ENCODE measurements at regions not wholly inside any gene's neighbourhood (a gene's known extent, or its start where the extent isn't known, plus 50 kb on each side); places are given as distances from the start of the nearest gene placed in this dataset.

- no peak overlapping the region for H4K8ac ChIP-seq (replicated peaks; ENCODE audit: insufficient read length, low read depth, low read length)
- no peak overlapping the region for H3K14ac ChIP-seq (ENCODE audit: insufficient read depth, low read length)
- H4K20me1 ChIP-seq (ENCODE audit: control insufficient read depth, insufficient read depth, insufficient read length): no peaks in the 10 kb centered on the region
- H4K5ac ChIP-seq (ENCODE audit: insufficient read length, low read depth, low read length): no peak overlapping the region
- no peak overlapping the region for H3K56ac ChIP-seq (ENCODE audit: insufficient read length, low read depth, low read length)
- H2BK120ac ChIP-seq (ENCODE audit: low read depth, low read length, poor library complexity, severe bottlenecking): no peak overlapping the region
- H2BK15ac ChIP-seq (ENCODE audit: low read depth, low read length): no peak overlapping the region
- H3K4ac ChIP-seq (ENCODE audit: low read depth, low read length): no peak overlapping the region
- no peak overlapping the region for H4K91ac ChIP-seq (ENCODE audit: insufficient read length, low read depth, low read length)
- no peak overlapping the region for H2AFZ ChIP-seq (ENCODE audit: low read length)
- no peaks in the 10 kb centered on the region for H3K4me1 ChIP-seq (ENCODE audit: insufficient read depth, low read length)
- WGBS (ENCODE audit: extremely low coverage, insufficient read length, low lambda C conversion rate): no CpG with 5 or more reads among the region's 12 CpGs
- no peak for DNase-seq
- no peak overlapping the region for H2BK20ac ChIP-seq (ENCODE audit: low read depth, low read length, poor library complexity, severe bottlenecking)
- H3K27me3 ChIP-seq (ENCODE audit: insufficient read depth, low read length): no peaks in the 10 kb centered on the region
- H3K79me1 ChIP-seq (ENCODE audit: insufficient read depth, low read depth, low read length, poor library complexity, severe bottlenecking): no peaks in the 10 kb centered on the region
- no peak overlapping the region for H2BK12ac ChIP-seq (ENCODE audit: insufficient read length, low read depth, low read length)
- H3K27ac ChIP-seq (ENCODE audit: insufficient read length, low read depth, low read length): no peak overlapping the region
- no peak overlapping the region for H3K18ac ChIP-seq (ENCODE audit: insufficient read length, low read depth, low read length)
- H3K9me3 Mint-ChIP-seq: no peaks in the 10 kb centered on the region; a peak in 2 of 5 replicates
- H2BK5ac ChIP-seq (ENCODE audit: insufficient read length, low read length): no peak overlapping the region
- no peak overlapping the region for H2AK5ac ChIP-seq (ENCODE audit: insufficient read length, low read length)
- TF ChIP-seq CTCF (conservative IDR thresholded peaks at IDR 0.05): no peak
- H3K27ac Mint-ChIP-seq: no peak overlapping the region
- no peak overlapping the region for H3K4me2 ChIP-seq (ENCODE audit: insufficient read depth, insufficient read length, low read length)
- no peaks in the 10 kb centered on the region for H3K23me2 ChIP-seq (ENCODE audit: insufficient read length, low read depth, low read length, poor library complexity, severe bottlenecking)
- no peaks in the 10 kb centered on the region for H3K79me2 ChIP-seq (ENCODE audit: insufficient read depth, low read length)
- no peaks in the 10 kb centered on the region for H3K27me3 Mint-ChIP-seq (ENCODE audit: low read depth)
- H3K36me3 Mint-ChIP-seq (ENCODE audit: insufficient read depth in 1 of 3, low read depth in 3 of 3): no peaks in the 10 kb centered on the region
- no peaks in the 10 kb centered on the region for H3K4me1 Mint-ChIP-seq
- H3T11ph ChIP-seq (ENCODE audit: low read length): no peak overlapping the region
- H3K4me3 Mint-ChIP-seq: no peak overlapping the region
- H3K23ac ChIP-seq (ENCODE audit: insufficient read length, low read depth, low read length): no peak overlapping the region
- no peak overlapping the region for H3K9ac ChIP-seq (ENCODE audit: extremely low read depth, insufficient read length, low read length)
- H3K9me3 ChIP-seq (ENCODE audit: control insufficient read depth, low read depth, low read length): no peaks in the 10 kb centered on the region
Measured at GRCh38 chr2:138897274-138897673, 117.1 kb upstream of the NXPH2 start.
